ENCODE measurements at regions not wholly inside any gene's neighbourhood (a gene's known extent, or its start where the extent isn't known, plus 50 kb on each side); places are given as distances from the start of the nearest gene placed in this dataset.

DNA sequence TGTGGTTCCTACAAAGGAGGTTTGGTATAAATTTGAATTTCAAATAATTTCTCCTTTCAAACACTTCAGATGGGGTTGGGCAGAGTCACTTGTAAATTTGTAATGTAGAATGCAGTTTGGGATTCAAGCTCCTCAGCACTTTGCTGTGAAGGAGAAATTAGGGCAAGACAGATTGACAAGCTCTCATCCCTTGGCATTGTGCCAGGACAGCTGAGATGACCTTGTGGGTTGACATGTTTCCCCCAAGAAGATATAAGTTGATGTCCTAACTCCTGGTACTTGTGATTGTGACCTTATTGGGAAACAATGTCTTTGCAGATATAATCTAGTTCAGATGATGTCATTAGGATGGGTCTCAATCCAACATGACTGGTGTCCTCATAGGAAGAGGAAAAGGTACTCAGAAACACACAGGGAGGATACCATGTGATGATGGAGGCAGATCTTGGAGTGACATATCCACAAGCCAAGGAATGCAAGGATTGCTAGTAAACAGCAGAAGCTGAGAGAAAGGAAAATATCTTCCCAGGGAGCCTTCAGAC lies 408.3 kb downstream of the MED10 start:
- no peak for DNase-seq (ENCODE audit: low read depth)
- no peak overlapping the region for H3K4me3 ChIP-seq (ENCODE audit: low read depth, low read length)
- no peak for TF ChIP-seq CTCF (IDR thresholded peaks at IDR 0.05; ENCODE audit: control insufficient read depth, extremely low read depth, insufficient read depth)

GRCh38 chr5:5968981-5969380 lies 409.4 kb downstream of the MED10 start:
- no peak overlapping the region for H3K4me3 ChIP-seq (ENCODE audit: low read depth, low read length)
- no peak for TF ChIP-seq CTCF (IDR thresholded peaks at IDR 0.05; ENCODE audit: control insufficient read depth, extremely low read depth, insufficient read depth)
- DNase-seq (ENCODE audit: low read depth) = no peak

GRCh38 chr5:5967944-5968343 lies 410.4 kb downstream of the MED10 start:
- no peak for TF ChIP-seq CTCF (IDR thresholded peaks at IDR 0.05; ENCODE audit: control insufficient read depth, extremely low read depth, insufficient read depth)
- no peak for DNase-seq (ENCODE audit: low read depth)
- H3K4me3 ChIP-seq (ENCODE audit: low read depth, low read length) = no peak overlapping the region

DNA sequence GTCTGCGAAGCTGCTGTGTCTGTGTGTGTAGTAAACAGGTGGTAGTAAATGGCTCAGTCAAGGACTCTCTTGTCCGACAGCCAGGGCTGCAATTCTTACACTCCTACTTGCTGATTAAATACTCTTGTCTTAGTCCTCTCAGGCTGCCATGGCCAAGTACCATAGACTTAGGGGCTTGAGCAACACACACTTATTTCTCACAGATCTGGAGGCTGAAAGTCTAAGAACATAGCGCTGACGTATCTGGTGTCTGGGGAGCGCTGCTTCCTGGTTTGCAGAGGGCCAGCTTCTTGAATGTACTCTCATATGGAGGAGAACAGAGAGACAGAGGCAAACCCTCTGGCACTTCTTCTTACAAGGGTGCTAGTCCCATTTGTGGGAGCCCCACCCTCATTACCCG lies 411.0 kb downstream of the MED10 start:
- DNase-seq (ENCODE audit: low read depth) = no peak
- no peak overlapping the region for H3K4me3 ChIP-seq (ENCODE audit: low read depth, low read length)
- no peak for TF ChIP-seq CTCF (IDR thresholded peaks at IDR 0.05; ENCODE audit: control insufficient read depth, extremely low read depth, insufficient read depth)

DNA sequence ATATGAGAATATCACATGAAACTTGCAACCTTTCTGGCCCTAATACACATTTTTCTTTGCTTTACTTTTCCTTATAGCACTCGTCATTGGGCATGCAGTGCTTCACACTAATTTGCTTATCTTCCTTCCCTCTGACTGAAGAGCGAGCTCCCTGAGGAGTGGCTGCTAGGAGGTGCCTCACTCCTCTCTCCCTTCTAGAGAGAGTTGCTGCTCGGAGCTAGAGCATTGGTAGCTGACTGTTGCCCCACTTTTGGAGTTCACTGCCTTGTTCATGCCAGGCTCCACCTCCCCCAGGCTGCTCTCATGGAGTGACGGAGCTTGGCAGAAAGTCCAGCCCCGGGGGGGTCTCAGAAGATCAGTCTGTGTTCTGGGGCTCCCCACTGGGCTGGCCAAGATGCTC lies 413.2 kb downstream of the MED10 start:
- no peak overlapping the region for H3K4me3 ChIP-seq (ENCODE audit: low read depth, low read length)
- TF ChIP-seq CTCF (IDR thresholded peaks at IDR 0.05; ENCODE audit: control insufficient read depth, extremely low read depth, insufficient read depth) = no peak
- no peak for DNase-seq (ENCODE audit: low read depth)

DNA sequence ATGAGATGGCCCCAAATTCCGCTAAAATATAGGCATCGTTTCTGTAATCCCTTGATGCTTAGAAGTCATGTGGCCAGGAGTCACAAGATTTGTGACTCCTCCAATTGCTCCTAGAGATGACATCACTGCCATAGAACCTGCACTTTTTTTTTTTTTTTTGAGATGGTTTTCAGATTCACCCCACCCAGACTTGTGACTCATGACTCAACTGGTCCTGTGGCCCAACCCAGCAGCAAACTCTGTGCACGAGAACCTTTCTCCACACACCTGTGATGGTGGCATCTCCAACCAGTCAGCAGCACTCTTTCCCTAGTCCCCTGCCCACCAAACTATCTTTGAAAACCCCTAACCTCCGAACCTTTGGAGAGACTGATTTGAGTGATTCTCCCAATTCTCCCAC lies 414.0 kb downstream of the MED10 start:
- H3K4me3 ChIP-seq (ENCODE audit: low read depth, low read length) = no peak overlapping the region
- no peak for DNase-seq (ENCODE audit: low read depth)
- no peak for TF ChIP-seq CTCF (IDR thresholded peaks at IDR 0.05; ENCODE audit: control insufficient read depth, extremely low read depth, insufficient read depth)

GRCh38 chr5:5957737-5958136 lies 420.6 kb downstream of the MED10 start:
- no peak for DNase-seq (ENCODE audit: low read depth)
- no peak overlapping the region for H3K4me3 ChIP-seq (ENCODE audit: low read depth, low read length)
- no peak for TF ChIP-seq CTCF (IDR thresholded peaks at IDR 0.05; ENCODE audit: control insufficient read depth, extremely low read depth, insufficient read depth)
